WTC11 (cell line): ENCODE measurements at regions not wholly inside any gene's neighbourhood (a gene's known extent, or its start where the extent isn't known, plus 50 kb on each side); places are given as distances from the start of the nearest gene placed in this dataset.
"Not testable (repeated sequence)": the region's sequence is repeated elsewhere in the genome, so short reads cannot be mapped to it uniquely, and the experiment has no call there.

Experiments
- ATAC-seq: fragments of 200-7000 bp; cut with Tn5 transposase; 2 replicates; pipeline ENCODE4 v1.10.0; 2021; ENCODE audit warnings: mild to moderate bottlenecking, moderate library complexity
- CTCF ChIA-PET: fragments of 300-600 bp; sonication (Branson Sonifier 250); formaldehyde crosslinking; loops from one replicate; lab custom pipeline; 2021; ENCODE audit warnings: antibody characterized with exemption; lab: Charles Lee
- POLR2A ChIA-PET: fragments of 350-600 bp; sonication (Branson Sonifier 250); formaldehyde crosslinking; loops from one replicate; lab custom pipeline; 2021; ENCODE audit warnings: antibody characterized with exemption; lab: Charles Lee
- DNase-seq: peaks from one replicate; pipeline ENCODE4 v3.0.0; 2021; ENCODE audit warnings: low spot score
- H3K27ac Mint-ChIP-seq: 2 replicates; pipeline ENCODE4 v1.8.0; 2021; ENCODE audit warnings: mixed read lengths
- H3K27me3 Mint-ChIP-seq: 2 replicates; pipeline ENCODE4 v1.8.0; 2021; ENCODE audit warnings: low read depth, mild to moderate bottlenecking, moderate library complexity, mixed read lengths
- H3K36me3 Mint-ChIP-seq: 2 replicates; pipeline ENCODE4 v1.8.0; 2021; ENCODE audit warnings: mixed read lengths
- H3K4me1 Mint-ChIP-seq: 2 replicates; pipeline ENCODE4 v1.8.0; 2022; ENCODE audit warnings: mixed read lengths
- H3K4me3 Mint-ChIP-seq: 2 replicates; pipeline ENCODE4 v1.8.0; 2021; ENCODE audit warnings: mild to moderate bottlenecking, moderate library complexity, mixed read lengths
- H3K9me3 Mint-ChIP-seq: 2 replicates; pipeline ENCODE4 v1.8.0; 2021; ENCODE audit warnings: mixed read lengths
- ESRRA ChIP-seq: sonication (generic); formaldehyde crosslinking; IDR thresholded peaks from 2 replicates; pipeline ENCODE4 v1.8.1; 2022; ENCODE audit warnings: mild to moderate bottlenecking, missing genetic modification reagents, borderline replicate concordance
- HMGA2 ChIP-seq: fragments of 250-450 bp; sonication (Bioruptor Pico); IDR thresholded peaks from 2 replicates; pipeline ENCODE4 v1.4.0; 2021; ENCODE audit warnings: mild to moderate bottlenecking, moderate library complexity
- JAZF1 ChIP-seq: fragments of 250-450 bp; sonication (Bioruptor Pico); IDR thresholded peaks from 2 replicates; pipeline ENCODE4 v1.9.0; 2021; ENCODE audit warnings: moderate library complexity, mild to moderate bottlenecking, inconsistent platforms
- NFYB ChIP-seq: sonication (generic); formaldehyde crosslinking; conservative IDR thresholded peaks from 2 replicates; pipeline ENCODE4 v1.8.0; 2022; ENCODE audit warnings: low read depth, missing genetic modification reagents
- RORB ChIP-seq: fragments of 250-450 bp; sonication (Bioruptor Pico); IDR thresholded peaks from 2 replicates; pipeline ENCODE4 v1.9.0; 2021; ENCODE audit warnings: mild to moderate bottlenecking
- SMAD3 ChIP-seq: sonication (generic); formaldehyde crosslinking; IDR thresholded peaks from 2 replicates; pipeline ENCODE4 v1.8.0; 2022; ENCODE audit warnings: missing genetic modification reagents, mild to moderate bottlenecking, borderline replicate concordance
- ZNF396 ChIP-seq: fragments of 250-450 bp; sonication (Bioruptor Pico); IDR thresholded peaks from 2 replicates; pipeline ENCODE4 v1.8.0; 2021; ENCODE audit warnings: mild to moderate bottlenecking, moderate library complexity, borderline replicate concordance
- ZNF423 ChIP-seq: fragments of 250-450 bp; sonication (Bioruptor Pico); IDR thresholded peaks from 2 replicates; pipeline ENCODE4 v2.1.2; 2022; ENCODE audit warnings: mild to moderate bottlenecking, moderate library complexity
- TF ChIP-seq, protein P1 (sequence below): fragments of 250-450 bp; sonication (Bioruptor Pico); conservative IDR thresholded peaks from 2 replicates; pipeline ENCODE4 v1.9.0; 2021; ENCODE audit warnings: mild to moderate bottlenecking
- TF ChIP-seq, protein P2 (sequence below): sonication (generic); formaldehyde crosslinking; IDR thresholded peaks from 2 replicates; pipeline ENCODE4 v1.8.0; 2023; ENCODE audit warnings: missing genetic modification reagents
- TF ChIP-seq, protein P3 (sequence below): fragments of 250-450 bp; sonication (Bioruptor Pico); IDR thresholded peaks from 2 replicates; pipeline ENCODE4 v1.9.0; 2021; ENCODE audit warnings: moderate library complexity, mild to moderate bottlenecking, inconsistent platforms, borderline replicate concordance
- TF ChIP-seq, protein P4 (sequence below): sonication (generic); formaldehyde crosslinking; IDR thresholded peaks from 2 replicates; pipeline ENCODE4 v1.8.1; 2022; ENCODE audit warnings: missing genetic modification reagents, borderline replicate concordance
- TF ChIP-seq, protein P5 (sequence below): fragments of 250-450 bp; sonication (Bioruptor Pico); IDR thresholded peaks from 2 replicates; pipeline ENCODE4 v1.9.0; 2021; ENCODE audit warnings: mild to moderate bottlenecking
- TF ChIP-seq, protein P6 (sequence below): fragments of 250-450 bp; sonication (Bioruptor Pico); IDR thresholded peaks from 2 replicates; pipeline ENCODE4 v1.9.0; 2021; ENCODE audit warnings: mild to moderate bottlenecking
- TF ChIP-seq, protein P7 (sequence below): sonication (generic); formaldehyde crosslinking; IDR thresholded peaks from 2 replicates; pipeline ENCODE4 v1.8.0; 2023; ENCODE audit warnings: mild to moderate bottlenecking, missing genetic modification reagents
- TF ChIP-seq, protein P8 (sequence below): sonication (generic); formaldehyde crosslinking; IDR thresholded peaks from 2 replicates; pipeline ENCODE4 v1.8.1; 2022; ENCODE audit warnings: mild to moderate bottlenecking, moderate library complexity, missing genetic modification reagents
- TF ChIP-seq, protein P9 (sequence below): sonication (generic); formaldehyde crosslinking; IDR thresholded peaks from 2 replicates; pipeline ENCODE4 v1.8.0; 2022; ENCODE audit warnings: mild to moderate bottlenecking, missing genetic modification reagents

DNA sequence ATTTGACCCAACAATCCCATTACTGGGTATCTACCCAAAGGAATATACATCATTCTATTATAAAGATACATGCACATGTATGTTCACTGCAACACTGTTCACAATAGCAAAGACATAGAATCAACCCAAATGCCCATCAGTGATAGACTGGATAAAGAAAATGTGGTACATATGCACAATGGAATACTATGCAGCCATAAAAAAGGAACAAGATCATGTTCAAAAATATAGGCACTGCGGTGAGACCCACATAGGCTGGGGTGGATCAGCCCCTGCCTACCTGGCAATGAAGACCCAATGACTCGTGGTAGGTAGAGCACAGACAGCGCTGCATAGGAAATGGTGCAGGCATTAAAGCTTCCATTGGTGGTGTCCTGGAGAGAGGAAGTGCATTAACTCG is 88.6 kb upstream of the NFIL3 start:
- H3K36me3 Mint-ChIP-seq, CTCF ChIA-PET, ATAC-seq, POLR2A ChIA-PET, H3K27ac Mint-ChIP-seq, H3K27me3 Mint-ChIP-seq, H3K4me1 Mint-ChIP-seq, H3K4me3 Mint-ChIP-seq, DNase-seq: not testable (repeated sequence)
- peaks cover 23% of the 10 kb centered on the region for H3K9me3 Mint-ChIP-seq

DNA sequence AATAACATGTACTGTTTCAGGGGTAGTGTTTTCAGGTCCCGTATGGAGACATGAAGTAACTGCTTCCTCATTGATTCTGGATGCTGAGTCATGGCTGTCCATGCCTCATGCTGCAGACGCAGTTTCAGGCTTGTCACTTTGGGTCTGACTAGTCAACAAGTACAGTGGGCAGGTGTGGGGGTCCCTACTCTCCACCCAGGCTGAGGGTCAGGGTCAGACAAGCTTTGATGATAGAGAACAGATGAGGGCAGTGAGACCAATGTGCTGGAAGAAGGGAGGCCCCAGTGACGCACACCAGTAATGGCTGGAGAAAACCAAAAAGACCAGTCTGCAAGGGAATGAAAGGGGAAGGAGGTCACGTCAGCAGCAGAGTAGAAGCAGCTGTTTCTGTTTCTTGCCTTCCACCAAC is 80.0 kb upstream of the NFIL3 start:
- POLR2A ChIA-PET = no interaction called here
- no peaks in the 10 kb centered on the region for H3K27me3 Mint-ChIP-seq
- CTCF ChIA-PET = no interaction called here
- TF ChIP-seq, protein P1, sequence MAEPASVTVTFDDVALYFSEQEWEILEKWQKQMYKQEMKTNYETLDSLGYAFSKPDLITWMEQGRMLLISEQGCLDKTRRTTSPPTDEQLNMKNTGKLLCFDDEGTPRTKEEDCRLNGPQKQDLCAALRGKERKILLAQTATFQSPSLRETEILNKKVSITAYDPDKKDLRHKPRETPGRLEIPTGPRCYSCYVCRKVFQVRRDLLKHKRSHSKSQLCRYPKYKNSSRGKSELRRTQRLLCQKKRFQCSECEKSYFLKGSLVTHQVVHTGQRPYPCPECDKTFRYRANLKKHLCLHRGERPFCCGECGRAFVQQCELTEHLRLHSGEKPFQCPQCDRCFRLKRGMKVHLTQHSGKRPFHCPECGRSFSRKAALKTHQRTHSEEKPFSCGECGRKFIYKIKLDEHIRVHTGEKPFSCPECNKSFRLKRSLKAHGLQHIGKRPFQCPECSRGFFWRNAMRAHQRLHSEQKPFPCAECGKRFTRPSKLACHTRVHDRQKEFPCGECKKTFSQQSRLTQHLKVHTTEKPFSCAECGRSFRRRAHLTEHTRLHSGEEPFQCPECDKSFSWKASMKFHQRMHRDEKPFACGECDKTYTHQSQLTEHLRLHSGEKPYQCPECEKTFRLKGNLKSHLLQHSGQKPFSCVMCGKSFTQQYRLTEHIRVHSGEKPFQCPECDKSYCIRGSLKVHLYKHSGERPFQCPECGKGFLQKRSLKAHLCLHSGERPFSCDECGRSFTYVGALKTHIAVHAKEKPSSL (CRISPR knock-in tag) = no peak
- TF ChIP-seq ZNF396 (CRISPR knock-in tag) (no peak), ZNF423 (CRISPR knock-in tag) (no peak), JAZF1 (CRISPR knock-in tag) (no peak), SMAD3 (CRISPR knock-in tag) (no peak), RORB (CRISPR knock-in tag) (no peak), NFYB (no peak), HMGA2 (CRISPR knock-in tag) (no peak), ESRRA (CRISPR knock-in tag) (no peak)
- TF ChIP-seq, protein P2, sequence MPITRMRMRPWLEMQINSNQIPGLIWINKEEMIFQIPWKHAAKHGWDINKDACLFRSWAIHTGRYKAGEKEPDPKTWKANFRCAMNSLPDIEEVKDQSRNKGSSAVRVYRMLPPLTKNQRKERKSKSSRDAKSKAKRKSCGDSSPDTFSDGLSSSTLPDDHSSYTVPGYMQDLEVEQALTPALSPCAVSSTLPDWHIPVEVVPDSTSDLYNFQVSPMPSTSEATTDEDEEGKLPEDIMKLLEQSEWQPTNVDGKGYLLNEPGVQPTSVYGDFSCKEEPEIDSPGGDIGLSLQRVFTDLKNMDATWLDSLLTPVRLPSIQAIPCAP (CRISPR knock-in tag) = no peak
- TF ChIP-seq, protein P3, sequence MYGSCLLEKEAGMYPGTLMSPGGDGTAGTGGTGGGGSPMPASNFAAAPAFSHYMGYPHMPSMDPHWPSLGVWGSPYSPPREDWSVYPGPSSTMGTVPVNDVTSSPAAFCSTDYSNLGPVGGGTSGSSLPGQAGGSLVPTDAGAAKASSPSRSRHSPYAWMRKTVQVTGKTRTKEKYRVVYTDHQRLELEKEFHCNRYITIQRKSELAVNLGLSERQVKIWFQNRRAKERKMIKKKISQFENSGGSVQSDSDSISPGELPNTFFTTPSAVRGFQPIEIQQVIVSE (CRISPR knock-in tag) = no peak
- TF ChIP-seq, protein P4, sequence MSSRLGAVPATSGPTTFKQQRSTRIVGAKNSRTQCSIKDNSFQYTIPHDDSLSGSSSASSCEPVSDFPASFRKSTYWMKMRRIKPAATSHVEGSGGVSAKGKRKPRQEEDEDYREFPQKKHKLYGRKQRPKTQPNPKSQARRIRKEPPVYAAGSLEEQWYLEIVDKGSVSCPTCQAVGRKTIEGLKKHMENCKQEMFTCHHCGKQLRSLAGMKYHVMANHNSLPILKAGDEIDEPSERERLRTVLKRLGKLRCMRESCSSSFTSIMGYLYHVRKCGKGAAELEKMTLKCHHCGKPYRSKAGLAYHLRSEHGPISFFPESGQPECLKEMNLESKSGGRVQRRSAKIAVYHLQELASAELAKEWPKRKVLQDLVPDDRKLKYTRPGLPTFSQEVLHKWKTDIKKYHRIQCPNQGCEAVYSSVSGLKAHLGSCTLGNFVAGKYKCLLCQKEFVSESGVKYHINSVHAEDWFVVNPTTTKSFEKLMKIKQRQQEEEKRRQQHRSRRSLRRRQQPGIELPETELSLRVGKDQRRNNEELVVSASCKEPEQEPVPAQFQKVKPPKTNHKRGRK (CRISPR knock-in tag) = no peak
- TF ChIP-seq, protein P5, sequence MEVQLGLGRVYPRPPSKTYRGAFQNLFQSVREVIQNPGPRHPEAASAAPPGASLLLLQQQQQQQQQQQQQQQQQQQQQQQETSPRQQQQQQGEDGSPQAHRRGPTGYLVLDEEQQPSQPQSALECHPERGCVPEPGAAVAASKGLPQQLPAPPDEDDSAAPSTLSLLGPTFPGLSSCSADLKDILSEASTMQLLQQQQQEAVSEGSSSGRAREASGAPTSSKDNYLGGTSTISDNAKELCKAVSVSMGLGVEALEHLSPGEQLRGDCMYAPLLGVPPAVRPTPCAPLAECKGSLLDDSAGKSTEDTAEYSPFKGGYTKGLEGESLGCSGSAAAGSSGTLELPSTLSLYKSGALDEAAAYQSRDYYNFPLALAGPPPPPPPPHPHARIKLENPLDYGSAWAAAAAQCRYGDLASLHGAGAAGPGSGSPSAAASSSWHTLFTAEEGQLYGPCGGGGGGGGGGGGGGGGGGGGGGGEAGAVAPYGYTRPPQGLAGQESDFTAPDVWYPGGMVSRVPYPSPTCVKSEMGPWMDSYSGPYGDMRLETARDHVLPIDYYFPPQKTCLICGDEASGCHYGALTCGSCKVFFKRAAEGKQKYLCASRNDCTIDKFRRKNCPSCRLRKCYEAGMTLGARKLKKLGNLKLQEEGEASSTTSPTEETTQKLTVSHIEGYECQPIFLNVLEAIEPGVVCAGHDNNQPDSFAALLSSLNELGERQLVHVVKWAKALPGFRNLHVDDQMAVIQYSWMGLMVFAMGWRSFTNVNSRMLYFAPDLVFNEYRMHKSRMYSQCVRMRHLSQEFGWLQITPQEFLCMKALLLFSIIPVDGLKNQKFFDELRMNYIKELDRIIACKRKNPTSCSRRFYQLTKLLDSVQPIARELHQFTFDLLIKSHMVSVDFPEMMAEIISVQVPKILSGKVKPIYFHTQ (CRISPR knock-in tag) = no peak
- TF ChIP-seq, protein P6, sequence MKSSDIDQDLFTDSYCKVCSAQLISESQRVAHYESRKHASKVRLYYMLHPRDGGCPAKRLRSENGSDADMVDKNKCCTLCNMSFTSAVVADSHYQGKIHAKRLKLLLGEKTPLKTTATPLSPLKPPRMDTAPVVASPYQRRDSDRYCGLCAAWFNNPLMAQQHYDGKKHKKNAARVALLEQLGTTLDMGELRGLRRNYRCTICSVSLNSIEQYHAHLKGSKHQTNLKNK (CRISPR knock-in tag) = no peak
- TF ChIP-seq, protein P7, sequence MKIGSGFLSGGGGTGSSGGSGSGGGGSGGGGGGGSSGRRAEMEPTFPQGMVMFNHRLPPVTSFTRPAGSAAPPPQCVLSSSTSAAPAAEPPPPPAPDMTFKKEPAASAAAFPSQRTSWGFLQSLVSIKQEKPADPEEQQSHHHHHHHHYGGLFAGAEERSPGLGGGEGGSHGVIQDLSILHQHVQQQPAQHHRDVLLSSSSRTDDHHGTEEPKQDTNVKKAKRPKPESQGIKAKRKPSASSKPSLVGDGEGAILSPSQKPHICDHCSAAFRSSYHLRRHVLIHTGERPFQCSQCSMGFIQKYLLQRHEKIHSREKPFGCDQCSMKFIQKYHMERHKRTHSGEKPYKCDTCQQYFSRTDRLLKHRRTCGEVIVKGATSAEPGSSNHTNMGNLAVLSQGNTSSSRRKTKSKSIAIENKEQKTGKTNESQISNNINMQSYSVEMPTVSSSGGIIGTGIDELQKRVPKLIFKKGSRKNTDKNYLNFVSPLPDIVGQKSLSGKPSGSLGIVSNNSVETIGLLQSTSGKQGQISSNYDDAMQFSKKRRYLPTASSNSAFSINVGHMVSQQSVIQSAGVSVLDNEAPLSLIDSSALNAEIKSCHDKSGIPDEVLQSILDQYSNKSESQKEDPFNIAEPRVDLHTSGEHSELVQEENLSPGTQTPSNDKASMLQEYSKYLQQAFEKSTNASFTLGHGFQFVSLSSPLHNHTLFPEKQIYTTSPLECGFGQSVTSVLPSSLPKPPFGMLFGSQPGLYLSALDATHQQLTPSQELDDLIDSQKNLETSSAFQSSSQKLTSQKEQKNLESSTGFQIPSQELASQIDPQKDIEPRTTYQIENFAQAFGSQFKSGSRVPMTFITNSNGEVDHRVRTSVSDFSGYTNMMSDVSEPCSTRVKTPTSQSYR (CRISPR knock-in tag) = no peak
- TF ChIP-seq, protein P8, sequence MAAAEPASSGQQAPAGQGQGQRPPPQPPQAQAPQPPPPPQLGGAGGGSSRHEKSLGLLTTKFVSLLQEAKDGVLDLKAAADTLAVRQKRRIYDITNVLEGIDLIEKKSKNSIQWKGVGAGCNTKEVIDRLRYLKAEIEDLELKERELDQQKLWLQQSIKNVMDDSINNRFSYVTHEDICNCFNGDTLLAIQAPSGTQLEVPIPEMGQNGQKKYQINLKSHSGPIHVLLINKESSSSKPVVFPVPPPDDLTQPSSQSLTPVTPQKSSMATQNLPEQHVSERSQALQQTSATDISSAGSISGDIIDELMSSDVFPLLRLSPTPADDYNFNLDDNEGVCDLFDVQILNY = no peak
- TF ChIP-seq, protein P9, sequence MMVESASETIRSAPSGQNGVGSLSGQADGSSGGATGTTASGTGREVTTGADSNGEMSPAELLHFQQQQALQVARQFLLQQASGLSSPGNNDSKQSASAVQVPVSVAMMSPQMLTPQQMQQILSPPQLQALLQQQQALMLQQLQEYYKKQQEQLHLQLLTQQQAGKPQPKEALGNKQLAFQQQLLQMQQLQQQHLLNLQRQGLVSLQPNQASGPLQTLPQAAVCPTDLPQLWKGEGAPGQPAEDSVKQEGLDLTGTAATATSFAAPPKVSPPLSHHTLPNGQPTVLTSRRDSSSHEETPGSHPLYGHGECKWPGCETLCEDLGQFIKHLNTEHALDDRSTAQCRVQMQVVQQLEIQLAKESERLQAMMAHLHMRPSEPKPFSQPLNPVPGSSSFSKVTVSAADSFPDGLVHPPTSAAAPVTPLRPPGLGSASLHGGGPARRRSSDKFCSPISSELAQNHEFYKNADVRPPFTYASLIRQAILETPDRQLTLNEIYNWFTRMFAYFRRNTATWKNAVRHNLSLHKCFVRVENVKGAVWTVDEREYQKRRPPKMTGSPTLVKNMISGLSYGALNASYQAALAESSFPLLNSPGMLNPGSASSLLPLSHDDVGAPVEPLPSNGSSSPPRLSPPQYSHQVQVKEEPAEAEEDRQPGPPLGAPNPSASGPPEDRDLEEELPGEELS = no peak

More for the DNA sequence above, 80.0 kb upstream of the NFIL3 start:
- Mint-ChIP-seq H3K27ac (no peak overlapping the region), H3K36me3 (no peaks in the 10 kb centered on the region), H3K4me3 (no peak overlapping the region), H3K4me1 (0 out of 2 replicates have a peak, but pooled peaks cover 3% of the 10 kb centered on the region), H3K9me3 (no peaks in the 10 kb centered on the region; the same call in 1 of the 2 replicates)
- no peak for ATAC-seq
- no peak for DNase-seq
